Nucleus accumbens (tissue), 56 donors: ENCODE measurements at regions not wholly inside any gene's neighbourhood (a gene's known extent, or its start where the extent isn't known, plus 50 kb on each side); places are given as distances from the start of the nearest gene placed in this dataset.

Source experiments
- DNase-seq, 56 donors: peaks; one replicate each; lab custom pipeline; 2025; lab: John Stamatoyannopoulos, UW

DNA sequence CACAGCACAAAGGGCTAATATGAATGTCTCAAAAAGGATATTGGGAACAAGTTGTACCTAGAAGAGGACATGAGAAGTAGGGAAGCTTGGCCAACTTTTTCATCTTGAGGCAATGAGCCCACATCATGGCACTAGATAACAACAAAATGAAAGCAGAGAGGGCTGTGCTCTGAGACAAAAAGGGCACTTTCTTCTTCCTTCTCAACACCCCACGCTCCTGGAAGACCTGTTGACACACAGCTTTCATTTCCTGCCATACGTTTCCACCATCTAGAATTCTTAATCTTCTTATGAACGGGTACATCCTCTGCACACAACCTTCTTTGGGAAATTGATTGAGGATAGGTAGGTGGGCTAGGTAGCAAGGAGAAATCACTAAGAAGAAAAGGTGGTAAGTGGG is 187.8 kb upstream of the STXBP5 start:
- DNase-seq = no peak

DNA sequence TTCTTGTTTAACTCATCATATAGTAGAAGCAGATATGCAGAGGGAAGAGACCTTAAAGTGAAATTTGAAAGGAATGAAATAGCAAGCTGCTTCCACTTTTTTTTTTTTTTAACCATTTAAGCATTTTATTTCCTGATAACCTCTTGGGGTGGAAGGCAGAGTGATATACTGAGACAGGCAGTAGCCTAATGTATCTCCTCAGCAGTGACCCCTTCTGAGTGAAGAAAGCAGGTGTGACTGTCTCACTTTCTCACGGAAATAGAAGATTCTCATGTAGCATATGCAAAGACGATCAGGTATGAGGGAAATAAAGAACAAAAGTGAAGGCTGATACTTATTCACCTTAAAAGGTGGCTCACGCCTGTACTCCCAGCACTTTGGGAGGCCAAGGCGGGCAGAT is 187.1 kb upstream of the STXBP5 start:
- DNase-seq = no peak

DNA sequence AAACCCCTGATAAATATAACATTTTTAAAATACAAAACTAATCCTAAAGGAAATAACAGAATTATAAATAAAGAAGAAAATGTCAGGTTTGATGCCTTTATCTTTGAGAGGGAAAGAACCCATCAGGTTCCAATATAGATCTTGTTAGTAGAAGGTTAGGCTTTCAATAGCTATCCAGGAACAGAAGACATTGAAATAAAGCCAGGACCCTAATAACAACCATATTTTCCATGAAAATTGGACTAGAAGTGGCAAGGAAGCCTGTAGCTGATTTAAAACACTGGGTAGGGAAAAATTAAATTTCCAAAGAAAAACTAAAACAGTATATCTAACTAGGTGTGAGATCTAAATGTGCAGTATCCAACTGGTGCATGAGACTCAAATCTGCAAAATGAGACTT is 185.2 kb upstream of the STXBP5 start:
- DNase-seq = no peak

DNA sequence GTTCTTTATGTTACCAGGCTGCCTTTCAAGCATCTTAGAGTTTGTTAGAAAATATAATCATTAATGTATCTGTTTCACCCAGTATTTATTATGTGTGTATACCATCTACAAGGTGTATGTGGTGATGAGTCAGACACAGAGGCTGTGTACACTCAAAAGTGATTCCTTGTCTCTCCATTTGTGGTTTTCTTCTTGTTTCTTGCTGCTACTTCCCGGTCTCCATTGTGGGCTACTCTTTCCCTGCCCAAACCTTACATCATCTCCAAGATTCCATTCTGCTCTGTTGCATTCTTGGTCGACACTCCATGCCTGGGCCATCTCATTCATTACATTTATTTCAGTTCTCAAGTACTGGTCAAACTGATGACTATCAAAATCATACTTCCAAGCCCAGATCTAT is 182.2 kb upstream of the STXBP5 start:
- DNase-seq = no peak

DNA sequence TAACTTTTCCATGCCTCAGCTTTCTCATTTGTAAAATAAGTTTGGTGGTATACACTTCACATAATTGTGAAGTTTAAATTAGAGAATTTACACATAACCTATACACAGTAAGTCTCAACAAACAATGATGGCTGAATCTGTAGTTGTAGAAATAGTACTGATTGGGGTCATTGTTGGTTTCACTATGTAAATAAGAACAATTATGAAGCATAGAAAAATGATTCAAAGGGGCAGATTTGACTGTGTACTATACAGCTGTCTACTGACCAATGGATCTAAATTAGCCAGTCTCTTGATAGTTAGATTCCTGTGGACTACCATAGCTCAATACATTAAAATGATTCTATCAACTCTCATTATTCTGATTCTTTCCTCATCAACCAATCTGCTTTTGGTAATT is 181.1 kb upstream of the STXBP5 start:
- no peak for DNase-seq

DNA sequence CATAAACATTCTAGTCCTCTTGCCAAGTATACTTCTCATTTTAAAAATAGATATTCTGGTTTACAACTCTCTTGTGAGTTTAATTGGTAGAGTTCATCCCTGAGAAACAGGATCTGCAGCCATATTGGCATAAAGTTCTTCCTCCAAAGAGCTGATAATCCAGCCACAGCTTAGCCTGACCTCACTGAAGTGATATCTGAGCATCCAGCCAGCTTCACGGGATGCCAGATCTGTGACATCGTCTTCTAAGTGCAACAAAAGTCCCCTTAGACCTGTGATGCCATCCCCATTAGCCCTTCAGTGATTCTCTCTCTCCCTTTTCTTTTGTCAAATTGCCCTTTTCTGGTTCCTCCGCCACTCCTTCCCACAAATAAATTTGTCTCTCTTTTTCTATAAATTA is 180.6 kb upstream of the STXBP5 start:
- DNase-seq = no peak

DNA sequence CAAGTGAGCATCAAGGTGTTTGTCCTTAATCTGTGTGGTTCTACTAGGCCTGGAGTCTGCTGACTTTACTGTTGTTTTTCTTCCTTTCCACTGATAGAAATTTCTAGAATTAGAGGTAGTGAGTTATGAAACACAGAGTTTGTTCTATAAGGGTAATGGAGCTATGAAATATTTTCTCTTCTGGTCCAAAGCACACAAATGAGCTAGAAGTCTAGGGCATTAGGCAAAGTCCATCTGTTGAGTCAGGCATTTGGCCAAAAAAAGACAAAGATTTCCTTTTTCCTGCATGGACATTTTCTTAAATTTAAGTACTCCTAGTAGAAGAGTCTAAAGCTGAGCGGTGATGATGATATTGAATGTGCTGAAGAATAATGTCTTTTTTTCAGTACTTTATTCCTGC is 174.3 kb upstream of the STXBP5 start:
- DNase-seq = no peak

DNA sequence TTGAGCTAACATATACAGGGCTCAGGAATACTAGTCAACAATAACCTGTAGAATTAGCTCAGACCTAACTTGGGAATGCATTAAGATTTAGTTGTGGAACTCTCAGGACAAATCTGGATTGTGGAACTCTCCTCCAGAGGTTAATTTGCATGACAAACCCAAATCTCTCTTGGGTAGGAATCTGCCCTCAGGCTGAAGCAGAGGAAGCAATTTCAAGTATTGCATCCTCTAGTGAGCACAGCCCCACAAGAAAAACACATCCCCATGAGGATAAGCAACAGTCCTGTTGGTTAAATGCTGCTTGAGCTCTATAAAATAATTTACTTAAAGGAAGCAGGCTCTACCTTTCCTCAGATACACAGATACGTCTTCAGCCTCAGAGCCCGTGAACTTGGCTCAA is 170.9 kb upstream of the STXBP5 start:
- DNase-seq = no peak

DNA sequence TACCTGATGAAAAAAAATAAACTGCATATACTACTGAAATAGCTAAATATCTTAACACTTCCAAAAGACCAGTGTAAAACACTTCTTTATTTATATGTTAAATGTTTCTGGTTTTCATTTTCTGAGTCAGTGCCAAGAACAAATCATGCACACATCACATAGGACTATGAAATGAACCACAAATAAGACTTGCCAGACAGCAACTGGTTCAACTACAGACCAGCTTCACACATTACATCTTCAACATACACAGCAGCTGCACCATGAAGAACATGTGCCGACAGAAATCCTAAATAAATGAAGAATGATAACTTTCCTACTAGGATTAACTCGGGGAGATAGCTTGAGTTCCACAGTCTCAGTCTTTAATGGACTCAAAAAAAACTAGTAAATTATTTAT is 168.3 kb upstream of the STXBP5 start:
- DNase-seq = no peak

DNA sequence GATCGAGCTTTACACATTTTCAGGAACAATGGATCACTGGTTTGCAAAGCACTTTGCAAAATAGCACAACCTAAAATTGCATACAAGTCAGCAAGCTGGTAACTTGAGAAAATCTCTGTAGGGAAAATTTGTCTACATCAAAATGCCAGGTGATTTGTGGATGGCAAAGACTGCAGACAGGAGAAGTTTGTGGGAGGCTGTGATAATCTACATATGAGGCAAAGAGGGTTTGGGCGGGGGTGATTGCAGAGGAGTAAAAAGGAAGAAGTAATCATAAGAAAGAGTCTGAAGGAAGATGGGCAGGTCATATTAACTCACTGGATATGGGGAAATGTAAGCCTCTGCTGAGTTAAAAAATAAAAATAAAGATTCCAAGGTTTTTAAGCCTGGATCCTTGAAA is 166.3 kb upstream of the STXBP5 start:
- DNase-seq = peak in 12 of 56 donors; percentile 1 to 59 (median 12)

DNA sequence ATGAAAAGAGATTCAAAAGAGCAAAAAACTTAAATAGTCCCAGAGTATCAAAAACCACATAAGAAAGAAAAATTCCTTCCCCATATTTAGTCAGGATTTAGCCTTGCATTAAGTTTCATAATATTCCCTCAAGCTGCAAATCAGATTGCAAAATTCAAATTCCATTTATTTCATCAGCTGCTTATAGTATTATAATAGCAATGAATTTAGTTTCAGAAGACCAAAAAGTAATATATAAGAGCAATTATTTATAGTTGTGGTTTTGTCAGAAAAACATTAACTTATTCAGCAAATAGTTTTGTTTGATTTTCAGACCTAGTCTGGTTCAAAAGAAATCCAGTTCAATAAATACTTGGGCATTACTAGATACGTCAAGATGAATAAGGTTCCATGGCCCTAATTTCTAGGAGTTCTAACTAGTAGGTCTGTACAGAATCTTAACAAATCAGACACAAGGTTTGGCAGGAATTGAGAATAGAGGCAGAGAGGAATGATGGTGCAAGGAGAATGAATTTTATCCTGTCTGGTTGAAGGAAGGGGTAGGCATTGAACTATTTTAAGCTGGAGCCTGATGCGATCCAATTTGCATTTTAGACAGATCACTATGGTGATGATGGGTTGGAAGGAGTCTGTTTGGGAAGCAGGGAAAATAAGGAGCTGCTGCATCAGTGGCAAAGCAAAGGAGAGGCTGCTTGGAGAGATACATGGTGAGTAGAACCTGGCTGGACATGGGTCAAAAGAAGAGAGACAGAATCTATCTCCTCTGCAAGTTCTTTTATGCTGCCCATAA is 163.9 kb upstream of the STXBP5 start:
- peak in 12 of 56 donors; percentile 2 to 62 (median 13) for DNase-seq

DNA sequence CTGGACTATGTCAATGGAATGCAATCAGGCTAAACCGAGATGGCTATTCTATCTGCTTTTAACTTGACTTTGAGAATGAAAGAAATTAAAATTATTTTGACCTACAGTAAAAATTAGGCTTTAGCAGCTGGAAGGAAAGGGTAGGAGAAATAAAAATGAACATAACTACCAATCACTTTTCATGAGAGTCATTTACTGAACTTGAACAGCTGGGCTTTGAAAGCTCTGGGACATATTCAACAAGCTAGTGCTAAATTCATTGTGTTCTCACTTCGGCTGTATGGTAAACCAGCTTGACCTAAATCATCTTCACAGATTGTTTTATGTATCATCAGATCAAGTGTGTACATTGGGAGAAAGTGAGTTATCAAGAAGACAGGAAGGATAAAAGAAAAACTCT is 161.5 kb upstream of the STXBP5 start:
- no peak for DNase-seq

DNA sequence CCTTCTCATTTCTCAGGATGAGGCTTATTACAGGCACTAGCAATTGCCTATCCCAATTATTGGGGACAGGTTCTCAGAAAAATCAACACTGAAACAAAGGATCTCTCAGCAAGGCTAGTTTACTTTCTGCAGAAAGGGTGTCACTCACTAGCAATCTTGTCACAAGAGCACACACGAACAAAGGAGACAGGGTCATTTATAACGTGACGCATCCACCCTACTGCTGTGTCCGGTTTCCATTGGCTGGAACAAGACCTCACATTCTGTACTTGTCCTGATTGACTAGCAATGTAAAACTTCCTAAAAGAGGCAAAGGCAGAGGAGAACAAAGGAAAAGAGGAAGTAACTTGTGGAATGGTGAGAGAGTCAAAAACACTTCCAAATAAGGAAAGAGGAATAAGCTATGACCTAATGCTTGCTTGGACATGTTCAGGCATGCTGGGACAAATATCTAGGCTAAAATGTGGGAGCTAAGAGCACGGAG is 160.2 kb upstream of the STXBP5 start:
- DNase-seq = no peak

DNA sequence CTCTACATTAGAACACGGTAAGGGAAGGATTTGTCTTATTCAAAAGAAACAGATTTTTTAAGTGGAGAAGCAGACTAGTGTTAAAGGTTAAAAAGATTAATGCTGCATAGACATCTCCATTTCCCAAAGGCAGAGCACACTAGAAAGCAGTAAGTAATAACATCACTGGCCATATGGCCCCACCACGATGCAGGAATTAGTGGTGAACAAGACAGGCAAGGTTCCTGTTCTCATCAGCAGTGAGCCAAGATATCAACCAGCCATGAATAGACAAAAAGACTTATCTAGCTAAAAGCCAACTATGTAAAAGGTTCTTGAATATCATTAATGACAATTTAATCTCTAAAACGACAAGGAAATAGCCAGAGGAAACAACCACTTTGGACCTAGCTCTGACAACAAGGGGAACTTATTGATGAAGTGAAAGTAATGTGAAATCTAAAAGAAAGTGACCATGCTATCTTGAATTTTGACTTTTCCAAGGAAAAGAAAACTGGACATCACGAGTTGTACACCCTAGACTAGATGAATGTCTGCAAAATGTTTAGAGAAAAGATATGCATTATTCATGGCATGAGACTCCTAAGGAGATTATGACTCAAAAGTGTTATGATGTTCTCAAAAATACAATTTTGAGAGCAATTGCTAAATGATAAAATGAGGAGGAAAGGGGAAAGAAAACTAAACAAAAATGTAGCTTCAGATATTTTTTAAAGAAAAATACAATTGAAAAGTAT is 157.9 kb upstream of the STXBP5 start:
- no peak for DNase-seq

DNA sequence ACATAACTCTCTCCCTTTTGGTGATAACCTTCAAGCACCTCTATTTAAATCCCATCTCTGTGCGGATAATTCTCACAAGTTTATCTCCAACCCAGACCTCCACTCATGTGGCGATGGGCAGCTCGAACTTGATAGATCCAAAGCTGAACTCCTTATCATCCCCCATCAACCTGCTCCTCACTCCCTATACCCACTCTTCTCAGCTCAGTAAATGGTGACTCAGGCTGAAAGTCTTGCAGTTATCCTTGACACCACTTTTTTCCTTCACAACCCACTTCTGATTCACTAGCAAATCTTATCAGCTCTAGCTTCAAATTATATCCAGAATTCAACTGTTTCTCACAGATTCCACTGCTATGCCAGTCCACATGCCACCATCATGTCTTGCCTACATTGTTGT is 155.3 kb upstream of the STXBP5 start:
- no peak for DNase-seq

DNA sequence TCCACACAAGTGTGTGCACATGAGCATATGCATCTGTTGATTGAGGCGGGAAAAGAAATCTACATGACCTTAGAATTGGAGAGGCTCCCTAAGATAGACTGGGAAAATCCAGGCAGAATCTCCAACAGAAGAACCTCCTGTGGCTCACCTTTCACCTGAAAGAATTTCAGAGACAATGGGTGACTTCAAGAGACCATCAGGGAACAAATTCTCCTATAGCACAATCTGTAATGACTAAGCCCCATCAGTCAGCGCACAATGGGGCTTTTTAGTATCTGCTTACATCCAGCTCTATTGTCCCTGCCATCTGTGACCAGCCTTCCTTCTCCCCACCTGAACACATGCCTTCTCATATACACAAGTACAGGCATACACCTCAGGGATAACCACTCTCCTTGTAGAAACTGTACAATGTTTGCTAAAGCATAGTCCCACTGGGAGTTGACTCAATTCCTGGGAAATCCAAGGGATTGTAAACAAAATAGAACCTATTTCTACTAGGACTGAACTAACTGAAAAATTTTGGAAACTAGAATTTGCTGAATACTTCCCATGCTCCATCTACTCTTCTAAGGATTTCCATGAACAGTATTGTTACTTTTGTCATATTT is 150.8 kb upstream of the STXBP5 start:
- DNase-seq = no peak

DNA sequence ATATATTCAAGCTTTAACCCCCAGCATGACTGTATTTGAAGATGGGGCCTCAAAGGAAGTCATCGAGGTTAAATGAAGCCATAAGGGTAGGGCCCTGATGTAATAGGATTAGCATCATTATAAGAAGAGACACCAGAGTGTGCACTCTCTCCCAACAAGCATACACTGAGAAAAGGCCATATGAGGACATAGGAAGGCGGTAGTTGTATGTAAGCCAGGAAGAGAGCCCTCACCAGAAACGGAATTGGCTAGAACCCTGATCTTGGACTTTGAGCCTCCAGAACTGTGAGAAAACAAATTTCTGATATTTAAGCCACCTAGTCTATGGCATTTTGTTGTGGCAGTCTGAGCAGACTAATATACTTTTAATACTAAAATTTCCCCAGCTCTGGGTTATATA is 150.1 kb upstream of the STXBP5 start:
- no peak for DNase-seq

DNA sequence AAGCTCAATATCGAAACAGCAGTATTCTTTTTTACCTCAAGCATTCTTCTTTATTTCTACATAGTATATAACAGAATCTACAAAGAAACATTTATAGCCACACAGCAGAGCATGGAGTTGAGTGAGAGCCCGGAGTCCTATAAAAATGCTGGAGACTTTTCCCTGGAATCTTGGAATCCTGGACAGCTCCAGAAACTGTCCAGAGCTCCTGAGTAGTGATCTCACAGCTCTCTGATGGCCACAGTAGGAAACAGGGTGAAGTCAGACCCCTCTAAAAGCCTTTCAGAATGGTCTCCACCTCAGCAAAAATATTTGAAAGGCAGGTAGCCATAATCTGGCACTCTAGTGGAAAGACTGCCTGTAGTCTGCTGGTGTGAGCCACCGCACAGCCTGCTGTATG is 149.3 kb upstream of the STXBP5 start:
- DNase-seq = no peak

DNA sequence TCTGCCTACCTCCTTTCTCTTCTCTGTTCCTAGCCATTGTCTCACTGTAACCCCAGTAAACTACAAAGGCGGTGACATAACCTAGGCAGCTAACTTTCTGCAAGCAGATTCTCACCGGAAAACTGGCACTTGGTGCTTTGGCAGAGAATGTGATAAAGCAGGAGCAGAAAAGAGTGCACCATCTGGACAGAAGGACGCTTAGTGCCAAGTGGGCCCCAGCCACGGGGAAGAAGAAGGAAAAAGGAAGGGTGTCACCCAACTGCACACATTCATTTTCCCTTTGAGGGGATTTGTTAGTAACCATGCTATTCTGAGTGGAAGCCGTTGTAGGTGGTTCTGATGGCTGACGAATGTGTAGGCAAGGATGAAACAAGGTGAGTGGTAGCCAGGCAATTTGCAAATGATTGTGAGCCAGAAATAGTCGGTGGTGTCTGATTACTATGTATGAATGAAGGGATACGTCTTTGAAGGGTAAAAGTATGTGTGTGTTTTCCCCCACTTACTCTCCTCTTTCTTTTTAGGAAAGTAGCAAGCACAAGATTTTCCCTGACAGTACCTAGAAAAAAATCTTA is 148.3 kb upstream of the STXBP5 start:
- peak in 3 of 56 donors; percentile 2 to 15 (median 11) for DNase-seq

DNA sequence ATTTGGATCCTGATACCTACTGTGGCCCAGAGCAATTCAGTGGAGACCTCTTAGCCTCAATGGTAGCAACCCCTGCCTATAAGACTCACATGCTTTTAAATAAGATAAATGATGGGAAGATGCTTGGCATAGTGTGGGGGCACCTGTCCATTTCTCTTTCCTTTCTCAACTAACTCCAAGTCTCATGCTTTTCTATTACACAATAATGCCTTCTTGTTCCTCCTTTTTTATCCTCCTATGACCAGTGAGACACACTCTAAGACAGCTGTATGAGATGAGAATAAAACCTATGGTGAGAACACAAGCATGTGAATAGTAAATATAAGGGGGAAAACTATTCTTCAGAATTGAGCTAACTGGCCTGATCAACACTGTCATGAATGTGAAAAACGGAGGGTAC is 147.0 kb upstream of the STXBP5 start:
- DNase-seq = no peak

DNA sequence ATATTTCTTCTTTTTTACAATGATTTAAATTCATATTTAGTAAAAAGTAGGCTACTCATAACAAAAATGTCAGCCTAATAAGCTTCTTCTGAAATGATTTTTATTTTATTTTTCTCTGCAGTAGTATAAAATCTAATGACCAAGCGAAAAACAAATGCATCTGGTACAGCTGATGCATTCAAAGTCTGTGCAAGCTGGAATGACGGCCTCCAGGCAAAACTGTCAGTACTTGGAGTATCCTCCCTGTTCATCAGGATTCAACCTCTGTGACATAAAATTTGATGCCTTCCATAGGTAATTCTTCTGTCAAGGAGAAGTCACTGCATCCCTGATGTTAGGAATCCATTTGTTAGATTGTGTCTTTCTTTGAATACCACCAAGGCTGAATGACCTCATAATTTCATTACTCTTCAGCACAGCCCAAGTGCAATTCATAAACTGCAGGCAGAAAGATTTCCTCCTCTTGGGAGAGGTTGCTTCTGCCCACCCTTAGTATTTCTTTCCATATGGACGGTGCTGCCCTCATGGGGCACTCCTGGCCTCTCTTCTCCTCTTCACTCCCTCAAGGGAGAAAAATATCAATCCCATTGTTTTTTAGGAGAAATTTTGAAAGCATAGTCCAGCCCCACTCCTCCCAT is 146.4 kb upstream of the STXBP5 start:
- DNase-seq = no peak
